Kidney epithelial cell (primary cell): ENCODE measurements at regions not wholly inside any gene's neighbourhood (a gene's known extent, or its start where the extent isn't known, plus 50 kb on each side); places are given as distances from the start of the nearest gene placed in this dataset.

Experiments used
- DNase-seq: peaks from one replicate; pipeline ENCODE4 v3.0.0-alpha.2; 2010; ENCODE audit warnings: low read depth
- H3K27me3 ChIP-seq: 2 replicates; pipeline ENCODE4 v1.6.0; 2011; ENCODE audit warnings: low read length; ENCODE audit not compliant: control insufficient read depth, insufficient read depth
- H3K36me3 ChIP-seq: 2 replicates; pipeline ENCODE4 v1.5.1; 2011; ENCODE audit warnings: low read length; ENCODE audit not compliant: control insufficient read depth, insufficient read depth
- H3K4me3 ChIP-seq: 2 replicates; pipeline ENCODE4 v1.5.1; 2011; ENCODE audit warnings: low read depth, mild to moderate bottlenecking, control low read depth, low read length
- TF ChIP-seq, protein P1 (sequence below): IDR thresholded peaks from 2 replicates; pipeline ENCODE4 v1.5.1; 2011; ENCODE audit warnings: mild to moderate bottlenecking, moderate library complexity, low read length, control low read depth, inconsistent platforms; ENCODE audit not compliant: insufficient read depth, poor library complexity, severe bottlenecking

DNA sequence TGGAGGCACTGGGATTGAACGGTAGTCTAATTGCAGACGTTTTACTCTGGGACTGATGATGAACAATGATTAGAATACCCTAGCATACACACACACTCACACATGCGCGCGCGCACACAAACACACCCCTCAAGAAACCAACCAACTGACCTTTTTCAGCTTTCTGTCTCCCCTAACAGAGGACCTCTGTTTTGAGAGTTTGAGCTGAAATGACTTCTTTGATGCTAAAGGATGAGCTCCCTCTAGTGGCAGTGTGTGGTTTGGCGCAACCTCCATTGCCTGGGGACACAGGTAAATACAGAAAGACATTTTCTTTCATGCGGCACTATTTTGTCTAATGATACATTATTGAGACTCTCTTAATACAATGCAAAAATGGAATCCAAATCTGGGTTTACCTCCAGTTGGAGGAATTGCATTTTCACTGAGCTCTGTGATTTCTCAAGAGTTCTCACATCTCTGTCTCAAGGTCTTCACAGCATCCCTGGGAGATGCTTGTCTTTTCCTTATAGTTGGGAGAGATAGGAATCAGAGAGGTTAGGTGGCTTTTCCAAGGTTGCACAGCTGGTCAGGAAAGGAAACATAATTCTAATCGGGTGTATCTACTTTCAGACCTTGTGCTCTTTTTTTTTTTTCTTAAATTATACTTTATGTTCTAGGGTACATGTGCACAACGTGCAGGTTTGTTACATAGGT, 187.5 kb downstream of the TMEM38B start:
- peak; percentile 9 for DNase-seq
- Histone ChIP-seq H3K36me3 (no peaks in the 10 kb centered on the region), H3K27me3 (no peaks in the 10 kb centered on the region), H3K4me3 (no peak overlapping the region)
- TF ChIP-seq, protein P1, sequence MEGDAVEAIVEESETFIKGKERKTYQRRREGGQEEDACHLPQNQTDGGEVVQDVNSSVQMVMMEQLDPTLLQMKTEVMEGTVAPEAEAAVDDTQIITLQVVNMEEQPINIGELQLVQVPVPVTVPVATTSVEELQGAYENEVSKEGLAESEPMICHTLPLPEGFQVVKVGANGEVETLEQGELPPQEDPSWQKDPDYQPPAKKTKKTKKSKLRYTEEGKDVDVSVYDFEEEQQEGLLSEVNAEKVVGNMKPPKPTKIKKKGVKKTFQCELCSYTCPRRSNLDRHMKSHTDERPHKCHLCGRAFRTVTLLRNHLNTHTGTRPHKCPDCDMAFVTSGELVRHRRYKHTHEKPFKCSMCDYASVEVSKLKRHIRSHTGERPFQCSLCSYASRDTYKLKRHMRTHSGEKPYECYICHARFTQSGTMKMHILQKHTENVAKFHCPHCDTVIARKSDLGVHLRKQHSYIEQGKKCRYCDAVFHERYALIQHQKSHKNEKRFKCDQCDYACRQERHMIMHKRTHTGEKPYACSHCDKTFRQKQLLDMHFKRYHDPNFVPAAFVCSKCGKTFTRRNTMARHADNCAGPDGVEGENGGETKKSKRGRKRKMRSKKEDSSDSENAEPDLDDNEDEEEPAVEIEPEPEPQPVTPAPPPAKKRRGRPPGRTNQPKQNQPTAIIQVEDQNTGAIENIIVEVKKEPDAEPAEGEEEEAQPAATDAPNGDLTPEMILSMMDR: peak; percentile 91

- H3K36me3 ChIP-seq: no peaks in the 10 kb centered on the region
- no peak for DNase-seq
- H3K27me3 ChIP-seq: no peaks in the 10 kb centered on the region
- H3K4me3 ChIP-seq: no peak overlapping the region
- TF ChIP-seq, protein P1: no peak
These were observed 189.5 kb downstream of the TMEM38B start for GRCh38 chr9:105883847-105884246.

- DNase-seq: no peak
- H3K36me3 ChIP-seq: no peaks in the 10 kb centered on the region
- TF ChIP-seq, protein P1: no peak
- H3K27me3 ChIP-seq: no peaks in the 10 kb centered on the region
- H3K4me3 ChIP-seq: no peak overlapping the region
These were observed 190.1 kb downstream of the TMEM38B start for GRCh38 chr9:105884416-105884815.

GRCh38 chr9:105886136-105886535, 191.8 kb downstream of the TMEM38B start:
- TF ChIP-seq, protein P1: no peak
- Histone ChIP-seq H3K36me3 (no peaks in the 10 kb centered on the region), H3K4me3 (no peak overlapping the region), H3K27me3 (no peaks in the 10 kb centered on the region)
- no peak for DNase-seq

GRCh38 chr9:105887679-105888078, 193.3 kb downstream of the TMEM38B start:
- no peaks in the 10 kb centered on the region for H3K27me3 ChIP-seq
- no peak overlapping the region for H3K4me3 ChIP-seq
- H3K36me3 ChIP-seq: no peaks in the 10 kb centered on the region
- no peak for DNase-seq
- TF ChIP-seq, protein P1: no peak
